IMR-90 (cell line): ENCODE measurements at regions not wholly inside any gene's neighbourhood (a gene's known extent, or its start where the extent isn't known, plus 50 kb on each side); places are given as distances from the start of the nearest gene placed in this dataset.

ENCODE experiments used
- ATAC-seq: fragments of 200-7000 bp; cut with Tn5 transposase; 2 replicates; pipeline ENCODE4 v1.9.1; 2020; ENCODE audit warnings: low read depth, mild to moderate bottlenecking, moderate library complexity
- BruUV-seq: library from RNA; stranded (reverse); fragments of 400-500 nt; replicated peaks from 2 replicates; lab custom pipeline; 2021; lab: Mats Ljungman, UMichigan
- CTCF ChIA-PET: fragments of 300-600 bp; formaldehyde crosslinking; extraction: SDS; loops from one replicate; lab custom pipeline; 2021; ENCODE audit warnings: antibody characterized with exemption; lab: Yijun Ruan, JAX
- POLR2A ChIA-PET: fragments of 300-600 bp; sonication (Branson Sonifier 250); formaldehyde crosslinking; loops from one replicate; lab custom pipeline; 2022; ENCODE audit warnings: antibody characterized with exemption; ENCODE audit not compliant: unreplicated experiment; lab: Charles Lee
- DNase-seq: peaks from one replicate; pipeline ENCODE4 v3.0.0; 2013
- H2AFZ ChIP-seq: replicated peaks from 2 replicates; pipeline ENCODE3; 2013; ENCODE audit warnings: low read length, mild to moderate bottlenecking; ENCODE audit not compliant: poor library complexity
- H2AK5ac ChIP-seq: 2 replicates; pipeline ENCODE4 v1.6.1; 2013; ENCODE audit warnings: low read depth, low read length, inconsistent platforms
- H2AK9ac ChIP-seq: replicated peaks from 2 replicates; pipeline ENCODE3; 2013; ENCODE audit warnings: mild to moderate bottlenecking, low read depth, low read length, moderate library complexity; ENCODE audit not compliant: poor library complexity
- H2BK120ac ChIP-seq: 2 replicates; pipeline ENCODE4 v1.6.1; 2013; ENCODE audit warnings: low read depth, low read length, inconsistent platforms
- H2BK15ac ChIP-seq: 3 replicates; pipeline ENCODE4 v1.6.1; 2013; ENCODE audit warnings: low read depth, low read length, inconsistent platforms
- H2BK20ac ChIP-seq: 2 replicates; pipeline ENCODE4 v1.6.1; 2013; ENCODE audit warnings: low read depth, mild to moderate bottlenecking, inconsistent platforms, low read length, moderate library complexity
- H2BK5ac ChIP-seq: 2 replicates; pipeline ENCODE4 v1.6.1; 2013; ENCODE audit warnings: mild to moderate bottlenecking, low read depth, low read length, inconsistent platforms; ENCODE audit not compliant: poor library complexity, severe bottlenecking
- H3K14ac ChIP-seq: replicated peaks from 2 replicates; pipeline ENCODE4 v1.6.1; 2013; ENCODE audit warnings: low read depth, low read length, inconsistent platforms
- H3K18ac ChIP-seq: 2 replicates; pipeline ENCODE4 v1.6.1; 2013; ENCODE audit warnings: low read depth, low read length, control low read depth
- H3K23ac ChIP-seq: 2 replicates; pipeline ENCODE4 v1.6.1; 2013; ENCODE audit warnings: low read depth, low read length, inconsistent platforms
- H3K27ac ChIP-seq: 2 replicates; pipeline ENCODE4 v1.5.1; 2013; ENCODE audit warnings: mild to moderate bottlenecking, control low read depth, low read length; ENCODE audit not compliant: insufficient read depth
- H3K27me3 ChIP-seq: 2 replicates; pipeline ENCODE4 v1.6.1; 2013; ENCODE audit warnings: low read length; ENCODE audit not compliant: control insufficient read depth, insufficient read depth
- H3K36me3 ChIP-seq: 2 replicates; pipeline ENCODE4 v1.6.1; 2013; ENCODE audit warnings: low read length, mixed read lengths; ENCODE audit not compliant: control insufficient read depth, insufficient read depth
- H3K4ac ChIP-seq: 2 replicates; pipeline ENCODE4 v1.6.1; 2013; ENCODE audit warnings: low read depth, low read length, inconsistent platforms
- H3K4me1 ChIP-seq: 2 replicates; pipeline ENCODE4 v1.6.1; 2013; ENCODE audit warnings: low read length, mixed read lengths; ENCODE audit not compliant: control insufficient read depth, insufficient read depth
- H3K4me2 ChIP-seq: 2 replicates; pipeline ENCODE4 v1.6.1; 2013; ENCODE audit warnings: low read depth, mild to moderate bottlenecking, control low read depth, low read length, moderate library complexity
- H3K4me3 ChIP-seq: 2 replicates; pipeline ENCODE4 v1.5.1; 2013; ENCODE audit warnings: low read depth, mild to moderate bottlenecking, control low read depth, low read length, moderate library complexity; ENCODE audit not compliant: insufficient read depth
- H3K56ac ChIP-seq: 2 replicates; pipeline ENCODE4 v1.6.1; 2013; ENCODE audit warnings: low read length, inconsistent platforms; ENCODE audit not compliant: insufficient read depth; ENCODE audit errors: extremely low read depth
- H3K79me1 ChIP-seq, 2 experiments: 2 replicates each; pipeline ENCODE4 v1.6.1; 2013; ENCODE audit warnings: low read length in 2 of 2, inconsistent platforms in 1 of 2, low read depth in 1 of 2
- H3K9ac ChIP-seq: 2 replicates; pipeline ENCODE4 v1.6.1; 2013; ENCODE audit warnings: low read depth, low read length, control low read depth
- H3K9me1 ChIP-seq: 2 replicates; pipeline ENCODE4 v1.6.1; 2013; ENCODE audit warnings: low read length, inconsistent platforms; ENCODE audit not compliant: insufficient read depth
- H3K9me3 ChIP-seq: 2 replicates; pipeline ENCODE4 v1.6.1; 2013; ENCODE audit warnings: low read length; ENCODE audit not compliant: control insufficient read depth, insufficient read depth
- H4K20me1 ChIP-seq: 2 replicates; pipeline ENCODE4 v1.6.1; 2013; ENCODE audit warnings: low read length, inconsistent platforms; ENCODE audit not compliant: insufficient read depth
- H4K5ac ChIP-seq: 2 replicates; pipeline ENCODE4 v1.6.1; 2013; ENCODE audit warnings: mild to moderate bottlenecking, low read depth, low read length, control low read depth
- H4K8ac ChIP-seq, 2 experiments: 2 replicates each; pipeline ENCODE4 v1.6.1; 2013; ENCODE audit warnings: low read depth in 2 of 2, low read length in 2 of 2, control low read depth in 1 of 2, inconsistent platforms in 1 of 2
- H4K91ac ChIP-seq: 2 replicates; pipeline ENCODE4 v1.6.1; 2013; ENCODE audit warnings: low read depth, low read length, inconsistent platforms; ENCODE audit not compliant: insufficient read depth
- CEBPB ChIP-seq: IDR thresholded peaks from 2 replicates; pipeline ENCODE4 v1.6.1; 2012; ENCODE audit warnings: low read depth, low read length, improper control_type of control experiment
- MXI1 ChIP-seq: IDR thresholded peaks from 2 replicates; pipeline ENCODE4 v1.6.1; 2012; ENCODE audit warnings: low read depth, mild to moderate bottlenecking, low read length, moderate library complexity, borderline replicate concordance
- RFX5 ChIP-seq: IDR thresholded peaks from 2 replicates; pipeline ENCODE4 v1.8.0; 2012; ENCODE audit warnings: low read depth, mild to moderate bottlenecking, low read length, moderate library complexity
- WGBS, 2 experiments: methylation state at CpG; one replicate each; pipeline versions ENCODE4 v1.1.5 to v1.1.7; 2013; ENCODE audit warnings: missing lambda C conversion rate in 2 of 2; ENCODE audit not compliant: insufficient read length in 1 of 2; ENCODE audit errors: extremely low coverage in 2 of 2; 5-methylcytosine and 5-hydroxymethylcytosine counted together
- dilution Hi-C: fragments of 300-500 bp; cut with HindIII; formaldehyde crosslinking; loops from one replicate; pipeline ENCODE4 v1.14.3; 2018; ENCODE audit warnings: low sequenced_read_pairs; ENCODE audit not compliant: unreplicated experiment
- in situ Hi-C: fragments of 300-500 bp; cut with MboI; formaldehyde crosslinking; loops from 3 replicates; pipeline ENCODE4 v1.14.3; 2019; ENCODE audit warnings: low sequenced_read_pairs, inconsistent platforms, mixed read lengths
- intact Hi-C: fragments of 100-400 bp; cut with micrococcal nuclease; formaldehyde crosslinking; loops from 2 replicates; pipeline ENCODE4 v1.10.0; 2022

DNA sequence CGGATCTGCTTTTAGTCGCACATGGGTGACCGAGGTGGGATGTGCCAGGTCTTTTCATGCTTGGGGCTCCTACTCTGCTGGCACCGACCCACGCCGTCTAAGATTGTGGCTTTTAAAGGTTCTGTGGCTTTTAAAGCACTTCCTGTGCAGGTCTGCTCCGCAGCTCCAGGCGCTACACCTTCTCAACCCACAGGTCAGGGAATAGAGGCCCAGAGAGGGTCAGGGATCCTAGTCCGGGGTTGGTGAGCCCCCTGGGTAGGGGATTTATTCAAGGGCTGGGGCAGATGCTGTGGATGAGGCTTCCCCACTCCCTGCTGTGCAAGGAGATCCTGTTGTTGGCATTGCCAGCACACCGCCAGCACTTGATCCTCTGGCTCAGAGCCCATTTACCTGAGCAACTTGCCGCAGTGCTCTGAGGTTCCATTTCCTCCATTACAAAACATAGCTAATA is 212.8 kb upstream of the RAB4A start:
- in situ Hi-C loops (no loop called here), dilution Hi-C loops (no loop called here), intact Hi-C loops (no loop called here)
- DNase-seq (no peak), ATAC-seq (no peak)
- no CpG with 5 or more reads among the region's 11 CpGs for WGBS, 2 experiments
- H2BK5ac ChIP-seq: no peak overlapping the region
- no peak overlapping the region for H2BK20ac ChIP-seq
- no peak overlapping the region for H3K23ac ChIP-seq
- H4K8ac ChIP-seq: no peak overlapping the region
- H3K4me3 ChIP-seq: no peak overlapping the region
- H4K91ac ChIP-seq: no peak overlapping the region
- H3K9me3 ChIP-seq: no peaks in the 10 kb centered on the region
- no peak overlapping the region for H3K4ac ChIP-seq
- H3K27me3 ChIP-seq: peaks cover 19% of the 10 kb centered on the region
- no peaks in the 10 kb centered on the region for H4K20me1 ChIP-seq
- POLR2A ChIA-PET: no interaction called here
- TF ChIP-seq MXI1: no peak
- TF ChIP-seq CEBPB: no peak
- no peak for TF ChIP-seq RFX5
- CTCF ChIA-PET: no interaction called here
- no peak overlapping the region for H3K14ac ChIP-seq
- H3K27ac ChIP-seq: no peak overlapping the region
- H3K4me2 ChIP-seq: no peak overlapping the region
- H2BK120ac ChIP-seq: no peak overlapping the region
- H3K18ac ChIP-seq: no peak overlapping the region
- no peak overlapping the region for H3K9ac ChIP-seq
- H4K5ac ChIP-seq: no peak overlapping the region
- no peaks in the 10 kb centered on the region for H3K36me3 ChIP-seq
- H3K56ac ChIP-seq: no peak overlapping the region
- no peak overlapping the region for H2AK9ac ChIP-seq
- no peak overlapping the region for H2AK5ac ChIP-seq
- H2BK15ac ChIP-seq: no peak overlapping the region
- H3K79me1 ChIP-seq: no peaks in the 10 kb centered on the region
- no TSS peak for BruUV-seq
- peaks cover 4% of the 10 kb centered on the region; the same call in 1 of the 2 replicates for H3K4me1 ChIP-seq
- H3K9me1 ChIP-seq: no peaks in the 10 kb centered on the region
- no peak overlapping the region for H2AFZ ChIP-seq
